ENCODE measurements at regions not wholly inside any gene's neighbourhood (a gene's known extent, or its start where the extent isn't known, plus 50 kb on each side); places are given as distances from the start of the nearest gene placed in this dataset.
"Not testable (repeated sequence)": the region's sequence is repeated elsewhere in the genome, so short reads cannot be mapped to it uniquely, and the experiment has no call there.

DNA sequence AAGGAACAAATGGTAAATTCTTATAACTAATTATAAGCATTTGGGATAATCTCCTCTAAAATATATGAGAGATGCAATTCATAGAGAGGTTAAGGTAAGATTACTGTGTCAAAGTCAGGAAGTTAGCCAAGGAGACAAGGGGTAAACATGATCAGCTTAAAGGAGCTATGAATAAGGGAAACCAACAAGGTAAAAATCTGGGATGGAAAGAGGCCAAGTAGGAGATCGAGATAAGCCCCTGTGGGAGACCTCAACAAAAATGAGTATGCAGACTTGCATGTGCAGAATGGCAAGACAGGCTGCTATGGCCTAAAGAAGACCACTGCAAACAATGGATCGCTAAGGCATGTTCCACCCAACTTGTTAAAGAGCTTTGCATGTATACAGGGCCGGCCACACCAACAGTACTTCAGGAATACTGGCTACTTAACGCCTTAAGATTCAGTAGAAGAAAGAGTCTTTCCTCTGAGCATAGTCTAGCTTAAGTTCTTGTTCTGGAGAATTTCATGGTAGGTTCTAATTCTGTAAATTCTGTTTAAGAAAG is 738.6 kb downstream of the GALC start:
- Histone ChIP-seq H3K27ac (no peak overlapping the region), H3K4me1 (no peaks in the 10 kb centered on the region), H3K4me3 (no peak overlapping the region), H3K27me3 (no peaks in the 10 kb centered on the region), H3K36me3 (no peaks in the 10 kb centered on the region), H3K9me3 (no peaks in the 10 kb centered on the region)
- 18% methylated on average over 4 of the region's 4 CpGs for WGBS (ENCODE audit: insufficient coverage, low coverage, low lambda C conversion rate, missing lambda C conversion rate)
- intact Hi-C loops (cut with DNase I), result no loop called here
- ATAC-seq, result no peak
- DNase-seq, result no peak
- no peak for TF ChIP-seq POLR2A (IDR thresholded peaks at IDR 0.05)
- TF ChIP-seq, protein P1, sequence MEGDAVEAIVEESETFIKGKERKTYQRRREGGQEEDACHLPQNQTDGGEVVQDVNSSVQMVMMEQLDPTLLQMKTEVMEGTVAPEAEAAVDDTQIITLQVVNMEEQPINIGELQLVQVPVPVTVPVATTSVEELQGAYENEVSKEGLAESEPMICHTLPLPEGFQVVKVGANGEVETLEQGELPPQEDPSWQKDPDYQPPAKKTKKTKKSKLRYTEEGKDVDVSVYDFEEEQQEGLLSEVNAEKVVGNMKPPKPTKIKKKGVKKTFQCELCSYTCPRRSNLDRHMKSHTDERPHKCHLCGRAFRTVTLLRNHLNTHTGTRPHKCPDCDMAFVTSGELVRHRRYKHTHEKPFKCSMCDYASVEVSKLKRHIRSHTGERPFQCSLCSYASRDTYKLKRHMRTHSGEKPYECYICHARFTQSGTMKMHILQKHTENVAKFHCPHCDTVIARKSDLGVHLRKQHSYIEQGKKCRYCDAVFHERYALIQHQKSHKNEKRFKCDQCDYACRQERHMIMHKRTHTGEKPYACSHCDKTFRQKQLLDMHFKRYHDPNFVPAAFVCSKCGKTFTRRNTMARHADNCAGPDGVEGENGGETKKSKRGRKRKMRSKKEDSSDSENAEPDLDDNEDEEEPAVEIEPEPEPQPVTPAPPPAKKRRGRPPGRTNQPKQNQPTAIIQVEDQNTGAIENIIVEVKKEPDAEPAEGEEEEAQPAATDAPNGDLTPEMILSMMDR (IDR thresholded peaks at IDR 0.05), result no peak

DNA sequence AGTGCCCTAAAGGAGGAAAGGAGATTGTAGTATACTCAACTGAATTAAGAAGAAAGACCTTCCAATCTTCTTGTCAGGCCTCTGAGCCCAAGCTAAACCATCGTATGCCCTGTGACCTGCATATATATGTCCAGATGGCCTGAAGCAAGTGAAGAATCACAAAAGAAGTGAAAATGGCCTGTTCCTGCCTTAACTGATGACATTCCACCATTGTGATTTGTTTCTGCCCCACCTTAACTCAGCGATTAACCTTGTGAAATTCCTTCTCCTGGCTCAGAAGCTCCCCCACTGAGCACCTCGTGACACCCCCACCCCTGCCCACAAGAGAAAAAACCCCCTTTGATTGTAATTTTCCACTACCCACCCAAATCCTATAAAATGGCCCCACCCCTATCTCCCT is 739.2 kb downstream of the GALC start:
- H3K27ac ChIP-seq; H3K9me3 ChIP-seq; ATAC-seq; H3K4me1 ChIP-seq; H3K27me3 ChIP-seq; H3K4me3 ChIP-seq; intact Hi-C loops (cut with DNase I); DNase-seq; H3K36me3 ChIP-seq: not testable (repeated sequence)
- WGBS (ENCODE audit: insufficient coverage, low coverage, low lambda C conversion rate, missing lambda C conversion rate), result 22% methylated on average over 3 of the region's 3 CpGs

GRCh38 chr14:87252103-87252502 is 740.9 kb downstream of the GALC start:
- H3K36me3 ChIP-seq, result no peaks in the 10 kb centered on the region
- ATAC-seq (no peak), DNase-seq (no peak)
- no peaks in the 10 kb centered on the region for H3K4me1 ChIP-seq
- intact Hi-C loops (cut with DNase I), result no loop called here
- TF ChIP-seq, protein P1 (IDR thresholded peaks at IDR 0.05), result no peak
- TF ChIP-seq POLR2A (IDR thresholded peaks at IDR 0.05), result no peak
- H3K27ac ChIP-seq, result no peak overlapping the region
- 48% methylated on average over 5 of the region's 5 CpGs for WGBS (ENCODE audit: insufficient coverage, low coverage, low lambda C conversion rate, missing lambda C conversion rate)
- H3K9me3 ChIP-seq, result no peaks in the 10 kb centered on the region
- no peak overlapping the region for H3K4me3 ChIP-seq
- no peaks in the 10 kb centered on the region for H3K27me3 ChIP-seq

GRCh38 chr14:87251011-87251410 is 742.0 kb downstream of the GALC start:
- H3K9me3 ChIP-seq, result no peaks in the 10 kb centered on the region
- H3K36me3 ChIP-seq, result no peaks in the 10 kb centered on the region
- no peak overlapping the region for H3K27ac ChIP-seq
- no peak overlapping the region for H3K4me3 ChIP-seq
- ATAC-seq, result no peak
- no peaks in the 10 kb centered on the region for H3K27me3 ChIP-seq
- no peak for TF ChIP-seq POLR2A (IDR thresholded peaks at IDR 0.05)
- TF ChIP-seq, protein P1 (IDR thresholded peaks at IDR 0.05), result no peak
- no peaks in the 10 kb centered on the region for H3K4me1 ChIP-seq
- intact Hi-C loops (cut with DNase I), result no loop called here
- DNase-seq, result no peak

DNA sequence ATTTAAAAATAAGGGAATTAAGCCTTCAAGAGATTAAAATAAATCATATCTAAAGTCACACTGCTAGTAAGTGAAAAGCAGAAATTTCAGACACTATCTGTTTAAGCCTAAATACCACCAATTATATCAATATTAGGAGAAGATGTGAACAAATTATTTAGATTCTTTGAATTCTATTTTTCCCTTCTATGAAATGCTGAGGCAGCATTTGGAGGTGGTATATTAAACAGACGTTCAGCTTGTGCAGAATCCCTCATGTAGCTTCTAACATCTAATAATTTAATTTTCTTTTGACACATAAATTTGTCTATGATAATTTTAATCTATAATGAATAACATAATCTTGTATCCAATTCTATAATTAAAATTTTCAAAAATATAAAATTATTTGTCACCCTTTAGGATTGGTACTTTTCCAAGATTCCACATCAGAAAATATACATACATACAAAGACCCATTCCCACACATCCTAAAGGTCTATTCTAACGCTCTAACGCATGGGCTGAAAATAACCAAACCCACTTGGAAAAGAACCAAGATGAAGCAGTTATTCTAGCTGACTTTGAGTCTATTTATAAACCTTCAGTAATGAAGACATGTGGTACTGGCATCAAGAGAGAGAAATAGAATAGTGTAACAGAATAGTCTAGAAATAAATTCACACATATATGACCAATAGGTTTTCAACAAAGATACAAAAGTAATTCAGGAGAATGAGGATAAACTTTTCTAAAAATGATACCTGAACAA is 751.8 kb downstream of the GALC start:
- TF ChIP-seq, protein P1 (IDR thresholded peaks at IDR 0.05), result no peak
- no peak for TF ChIP-seq POLR2A (IDR thresholded peaks at IDR 0.05)
- intact Hi-C loops (cut with DNase I), result no loop called here
- no peaks in the 10 kb centered on the region for H3K9me3 ChIP-seq
- no peaks in the 10 kb centered on the region for H3K36me3 ChIP-seq
- no peak overlapping the region for H3K27ac ChIP-seq
- DNase-seq (no peak), ATAC-seq (no peak)
- no peaks in the 10 kb centered on the region for H3K4me1 ChIP-seq
- WGBS (ENCODE audit: insufficient coverage, low coverage, low lambda C conversion rate, missing lambda C conversion rate), result 53% methylated on average over 3 of the region's 3 CpGs
- no peaks in the 10 kb centered on the region for H3K27me3 ChIP-seq
- H3K4me3 ChIP-seq, result no peak overlapping the region

DNA sequence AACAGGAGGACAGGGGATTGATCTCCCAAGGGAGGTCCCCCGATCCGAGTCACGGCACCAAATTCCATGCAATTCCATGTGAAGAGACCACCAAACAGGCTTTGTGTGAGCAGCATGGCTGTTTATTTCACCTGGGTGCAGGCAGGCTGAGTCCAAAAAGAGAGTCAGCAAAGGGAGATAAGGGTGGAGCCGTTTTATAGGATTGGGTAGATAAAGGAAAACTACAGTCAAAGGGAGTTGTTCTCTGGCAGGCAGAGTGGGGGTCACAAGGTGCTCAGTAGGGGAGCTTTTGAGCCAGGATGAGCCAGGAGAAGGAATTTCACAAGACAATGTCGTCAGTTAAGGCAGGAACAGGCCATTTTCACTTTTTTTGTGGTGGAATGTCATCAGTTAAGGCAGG is 752.7 kb downstream of the GALC start:
- H3K4me1 ChIP-seq; ATAC-seq; H3K9me3 ChIP-seq; H3K4me3 ChIP-seq; intact Hi-C loops (cut with DNase I); H3K27me3 ChIP-seq; DNase-seq; H3K36me3 ChIP-seq; H3K27ac ChIP-seq: not testable (repeated sequence)
- WGBS (ENCODE audit: insufficient coverage, low coverage, low lambda C conversion rate, missing lambda C conversion rate), result 0% methylated on average over 2 of the region's 5 CpGs

Data from right lobe of liver (tissue), 6 donors.